HL-60/S4 treated with retinoic acid at 250 ng/mL for 4 days and 3 days (cell line): ENCODE measurements at regions not wholly inside any gene's neighbourhood (a gene's known extent, or its start where the extent isn't known, plus 50 kb on each side); places are given as distances from the start of the nearest gene placed in this dataset.

ENCODE experiments used
- in situ Hi-C: fragments of 300-500 bp; cut with MboI; formaldehyde crosslinking; loops from 2 replicates; pipeline ENCODE4 v1.7.0; 2022; ENCODE audit warnings: low sequenced_read_pairs

GRCh38 chr17:68707031-68707430, 105.9 kb upstream of the FAM20A start:
- in situ Hi-C loops: no loop called here

GRCh38 chr17:68706356-68706920, 105.3 kb upstream of the FAM20A start:
- in situ Hi-C loops: no loop called here

GRCh38 chr17:68705714-68706076, 104.5 kb upstream of the FAM20A start:
- in situ Hi-C loops: no loop called here

GRCh38 chr17:68704871-68705713, 103.9 kb upstream of the FAM20A start:
- in situ Hi-C loops: no loop called here

GRCh38 chr17:68701046-68701445, 99.9 kb upstream of the FAM20A start:
- in situ Hi-C loops: no loop called here

GRCh38 chr17:68700421-68700820, 99.3 kb upstream of the FAM20A start:
- in situ Hi-C loops: no loop called here

- in situ Hi-C loops: no loop called here
Observed at GRCh38 chr17:68699936-68700335, 98.8 kb upstream of the FAM20A start.

GRCh38 chr17:68698746-68699145, 97.6 kb upstream of the FAM20A start:
- in situ Hi-C loops: no loop called here

GRCh38 chr17:68697850-68698361, 96.7 kb upstream of the FAM20A start:
- in situ Hi-C loops: no loop called here

- in situ Hi-C loops: no loop called here
Observed at GRCh38 chr17:68695659-68696058, 94.5 kb upstream of the FAM20A start.

- in situ Hi-C loops: no loop called here
Observed at GRCh38 chr17:68694791-68695485, 93.8 kb upstream of the FAM20A start.

GRCh38 chr17:68693896-68694295, 92.7 kb upstream of the FAM20A start:
- in situ Hi-C loops: no loop called here

- in situ Hi-C loops: no loop called here
Observed at GRCh38 chr17:68693466-68693865, 92.3 kb upstream of the FAM20A start.

- in situ Hi-C loops: no loop called here
Observed at GRCh38 chr17:68686108-68686988, 85.2 kb upstream of the FAM20A start.

- in situ Hi-C loops: no loop called here
Observed at GRCh38 chr17:68684949-68685357, 83.8 kb upstream of the FAM20A start.

- in situ Hi-C loops: no loop called here
Observed at GRCh38 chr17:68682903-68683302, 81.7 kb upstream of the FAM20A start.

- in situ Hi-C loops: no loop called here
Observed at GRCh38 chr17:68679882-68680281, 78.7 kb upstream of the FAM20A start.

GRCh38 chr17:68676856-68677255, 75.7 kb upstream of the FAM20A start:
- in situ Hi-C loops: no loop called here

GRCh38 chr17:68675723-68676122, 74.6 kb upstream of the FAM20A start:
- in situ Hi-C loops: no loop called here

- in situ Hi-C loops: no loop called here
Observed at GRCh38 chr17:68674029-68674925, 73.1 kb upstream of the FAM20A start.
